ENCODE measurements at regions not wholly inside any gene's neighbourhood (a gene's known extent, or its start where the extent isn't known, plus 50 kb on each side); places are given as distances from the start of the nearest gene placed in this dataset.

DNA sequence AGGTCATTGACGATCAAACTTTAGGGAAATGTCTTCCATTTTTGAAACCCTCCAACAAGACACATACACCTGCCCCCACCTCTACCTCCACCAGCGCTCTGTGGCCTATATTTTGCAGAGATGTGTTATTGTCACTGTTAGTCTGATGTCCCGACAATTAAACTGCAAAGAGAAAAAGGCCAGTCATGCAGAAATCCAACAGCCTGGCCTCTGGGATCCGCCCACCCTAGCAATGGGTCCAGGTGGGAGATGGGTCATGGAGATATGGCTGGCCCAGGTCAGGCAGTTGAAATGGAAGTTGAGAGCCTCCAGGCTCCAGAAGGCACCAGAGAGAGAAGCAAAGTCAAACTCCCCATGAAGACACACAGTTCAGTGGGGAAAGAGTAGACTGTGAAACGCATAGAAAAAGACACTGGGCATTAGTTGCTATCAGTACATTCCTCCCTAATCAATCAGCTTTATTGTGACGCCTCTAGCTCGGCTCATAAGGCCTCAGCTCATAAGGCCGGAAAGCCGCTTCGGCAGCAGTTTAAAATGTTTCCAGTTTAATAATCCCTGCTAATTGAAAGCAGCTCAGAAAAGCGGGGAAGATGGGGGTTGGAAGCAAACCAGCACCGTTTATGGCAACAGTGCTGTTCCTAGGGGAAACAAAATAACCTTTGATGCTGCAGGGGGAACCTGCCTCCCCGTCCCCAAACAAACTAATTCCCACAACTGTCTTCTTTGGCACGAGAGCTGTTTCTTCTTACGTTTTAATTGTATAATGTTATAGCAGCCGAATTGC is 239.7 kb upstream of the ZNF507 start:
- no peak for DNase-seq (ENCODE audit: low read depth)

DNA sequence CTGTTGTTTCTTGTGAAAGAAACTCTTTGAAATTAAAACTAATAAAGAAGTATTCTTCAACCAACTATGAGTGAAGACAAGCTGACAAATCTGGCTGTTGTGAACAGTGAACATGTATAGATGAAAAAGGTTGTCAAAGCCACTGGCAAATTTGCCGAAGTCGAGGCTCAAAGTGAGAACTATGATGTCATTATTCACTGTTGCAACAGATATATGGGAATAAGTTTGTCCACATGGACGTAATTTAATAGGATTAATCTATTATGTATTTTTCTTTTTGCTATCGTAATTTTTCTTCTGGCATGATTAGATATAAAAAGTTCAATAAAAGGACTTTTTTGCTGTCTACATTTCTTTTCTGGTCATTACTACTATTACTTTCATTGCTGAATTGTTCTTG is 223.2 kb upstream of the ZNF507 start:
- DNase-seq (ENCODE audit: low read depth), result no peak

DNA sequence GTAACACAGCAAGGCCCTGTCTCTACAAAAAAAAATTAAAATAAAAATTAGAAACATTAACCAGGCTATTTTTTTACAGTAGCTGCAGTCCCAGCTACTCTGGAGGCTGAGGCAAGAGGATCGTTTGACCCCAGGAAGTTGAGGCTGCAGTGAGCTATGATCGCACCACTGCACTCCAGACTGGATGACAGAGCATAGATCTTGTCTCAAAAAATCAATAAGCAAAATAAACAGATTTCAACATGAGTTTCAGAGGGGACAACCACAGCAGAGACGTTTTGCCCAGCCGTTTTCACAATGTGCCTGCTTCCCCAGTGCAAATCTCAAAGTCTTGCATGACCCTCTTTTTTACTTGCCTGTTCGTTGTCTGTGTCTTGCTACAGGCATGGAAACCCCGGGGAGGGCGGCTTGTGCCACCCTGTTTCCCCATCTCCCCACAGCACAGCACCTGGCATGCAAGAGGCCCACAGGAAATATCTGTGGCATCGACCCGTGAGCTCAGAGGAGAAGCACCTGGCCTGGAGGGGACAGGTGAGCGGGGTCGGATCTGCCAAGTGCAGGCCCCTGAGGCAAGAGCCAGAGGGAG is 222.0 kb upstream of the ZNF507 start:
- no peak for DNase-seq (ENCODE audit: low read depth)

DNA sequence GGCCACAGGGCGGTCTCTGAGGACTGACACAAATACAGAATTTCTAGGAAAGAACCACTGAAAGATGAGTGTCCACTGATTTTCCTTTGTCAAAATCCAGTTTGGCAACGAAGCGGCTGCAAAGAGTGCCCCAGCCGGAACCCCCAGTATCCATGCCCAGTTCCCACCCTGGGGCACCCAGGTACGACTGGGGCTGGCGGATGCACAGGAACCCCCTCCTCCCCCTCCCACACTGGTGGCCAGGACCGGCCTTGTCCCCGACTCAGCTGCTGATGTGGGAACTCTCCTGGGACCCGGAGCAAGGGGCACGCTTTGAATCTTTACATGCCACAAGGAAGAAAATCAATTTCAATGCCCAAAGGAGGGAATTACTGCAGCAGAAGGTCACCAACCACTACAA is 220.8 kb upstream of the ZNF507 start:
- DNase-seq (ENCODE audit: low read depth), result no peak

DNA sequence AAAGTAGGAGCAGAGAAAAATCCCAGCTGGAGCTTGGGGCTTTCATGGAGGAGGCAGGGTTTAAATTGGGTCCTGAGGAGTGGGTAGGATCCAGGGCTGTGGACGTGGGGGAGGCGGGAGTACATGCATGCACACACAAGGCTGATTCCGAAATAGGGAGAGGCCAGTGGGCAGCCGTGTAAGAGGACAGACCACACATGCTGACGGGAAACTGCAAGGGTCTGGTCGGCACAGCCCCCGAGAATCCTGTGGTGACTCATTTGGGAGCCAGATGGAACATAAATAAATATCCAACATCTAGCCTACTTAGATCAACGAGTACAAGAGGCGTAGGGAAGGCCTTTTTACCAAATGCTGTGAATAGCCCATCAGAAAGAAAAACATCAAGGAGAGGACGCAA is 216.3 kb upstream of the ZNF507 start:
- DNase-seq (ENCODE audit: low read depth), result no peak

DNA sequence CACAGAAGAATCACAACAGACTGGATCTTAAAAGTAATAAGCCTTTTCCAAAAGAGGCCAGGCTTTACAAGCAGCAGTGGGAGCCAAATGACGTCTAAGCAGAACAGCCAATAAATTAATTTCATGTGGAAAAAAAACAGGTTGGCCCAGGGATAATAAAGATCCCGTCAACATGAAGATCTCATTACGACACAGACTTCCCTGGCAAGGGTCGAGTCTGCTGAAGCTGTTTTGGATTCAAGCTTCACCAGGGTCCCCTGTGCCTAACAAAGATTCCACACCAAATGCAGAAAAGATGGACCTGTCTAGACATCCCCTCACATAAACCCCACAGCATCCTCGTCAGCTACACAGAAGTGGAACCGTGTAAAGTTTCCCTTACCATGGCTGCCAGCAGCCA is 215.1 kb upstream of the ZNF507 start:
- DNase-seq (ENCODE audit: low read depth), result no peak

DNA sequence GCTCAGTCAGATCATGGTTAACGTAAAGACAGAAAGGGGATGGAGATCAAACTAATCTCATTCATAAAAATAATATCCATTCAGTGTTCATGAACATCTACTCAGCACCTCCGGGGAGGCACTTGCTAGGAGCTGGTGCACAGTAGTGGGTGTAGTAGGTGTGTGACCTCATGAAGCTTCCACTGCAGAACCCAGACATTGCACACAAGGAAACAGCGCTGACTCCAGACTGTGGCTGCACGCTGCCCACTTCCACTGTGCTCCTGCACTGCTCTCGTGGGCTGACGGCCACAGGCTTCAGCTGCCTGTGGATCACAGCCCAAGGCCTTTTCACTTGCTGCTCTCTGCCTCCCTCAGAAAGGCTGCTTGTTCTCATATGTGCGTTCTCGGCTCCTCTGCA is 214.4 kb upstream of the ZNF507 start:
- no peak for DNase-seq (ENCODE audit: low read depth)

DNA sequence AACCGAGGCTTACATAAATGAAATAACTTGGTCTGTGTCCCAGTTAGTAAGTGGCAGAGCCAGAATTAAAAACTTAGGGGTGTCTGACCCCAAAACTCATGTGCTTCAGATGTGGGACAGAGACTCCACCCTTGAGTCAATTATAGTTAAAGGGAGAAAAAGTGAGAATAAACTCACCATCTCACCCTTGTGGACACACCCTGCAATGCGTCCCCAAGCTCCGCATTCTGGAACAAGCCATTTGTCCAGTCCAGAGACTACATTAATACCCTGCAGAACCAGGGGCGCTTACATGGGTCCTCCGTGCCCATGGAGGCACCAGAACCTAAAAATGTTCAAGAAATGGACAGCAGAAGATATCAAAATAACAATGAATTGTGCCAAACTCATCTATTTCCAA is 207.0 kb upstream of the ZNF507 start:
- DNase-seq (ENCODE audit: low read depth), result no peak

DNA sequence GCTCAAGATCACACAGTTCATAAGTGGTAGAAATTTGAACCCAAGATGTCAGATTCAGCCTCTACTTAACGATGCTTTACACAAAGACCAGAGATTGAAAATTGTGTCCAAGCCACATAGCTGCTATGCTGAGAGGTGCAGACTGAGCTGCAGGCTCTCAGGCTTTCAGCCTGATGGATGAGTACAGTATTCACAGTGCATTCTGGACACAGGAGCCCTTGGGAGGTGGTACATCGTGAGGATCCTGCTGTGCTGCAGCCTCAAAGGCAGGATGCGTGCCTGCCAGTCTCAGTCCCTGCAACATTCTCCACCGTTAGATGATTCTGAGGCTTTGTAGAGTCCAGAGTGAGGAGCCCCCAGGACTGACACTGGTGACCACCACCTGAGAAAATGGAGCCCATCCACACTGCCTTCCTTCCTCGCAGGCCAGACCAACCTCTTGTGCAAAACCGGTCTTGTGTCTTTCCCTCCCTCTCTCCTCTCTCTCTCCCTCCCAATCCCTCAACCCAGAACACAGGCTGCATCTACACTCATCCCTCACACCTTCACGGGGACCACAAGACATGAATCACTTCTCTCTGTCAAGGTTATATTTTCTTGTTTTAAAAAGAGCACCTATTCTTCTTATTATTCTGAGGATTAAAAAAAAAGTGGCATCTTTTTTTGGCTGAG is 203.4 kb upstream of the ZNF507 start:
- no peak for DNase-seq (ENCODE audit: low read depth)

DNA sequence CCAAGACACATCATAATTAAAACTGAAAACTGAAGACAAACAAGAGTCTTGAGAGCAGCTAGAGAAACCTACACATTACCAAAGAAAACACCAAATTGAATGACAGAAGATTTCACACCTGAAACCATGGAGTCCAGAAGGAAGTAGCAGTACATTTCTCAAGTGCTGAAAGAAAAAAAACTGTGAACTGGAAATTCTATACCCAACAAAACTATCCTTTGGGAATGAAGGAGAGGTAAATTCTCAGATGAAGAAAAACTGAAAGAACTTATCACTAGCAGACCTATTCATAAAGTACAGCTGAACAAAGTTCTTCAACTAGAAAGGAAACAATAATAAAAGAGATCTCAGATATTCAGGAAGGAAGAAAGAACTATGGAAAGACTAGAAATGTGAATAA is 198.7 kb upstream of the ZNF507 start:
- DNase-seq (ENCODE audit: low read depth), result no peak

DNA sequence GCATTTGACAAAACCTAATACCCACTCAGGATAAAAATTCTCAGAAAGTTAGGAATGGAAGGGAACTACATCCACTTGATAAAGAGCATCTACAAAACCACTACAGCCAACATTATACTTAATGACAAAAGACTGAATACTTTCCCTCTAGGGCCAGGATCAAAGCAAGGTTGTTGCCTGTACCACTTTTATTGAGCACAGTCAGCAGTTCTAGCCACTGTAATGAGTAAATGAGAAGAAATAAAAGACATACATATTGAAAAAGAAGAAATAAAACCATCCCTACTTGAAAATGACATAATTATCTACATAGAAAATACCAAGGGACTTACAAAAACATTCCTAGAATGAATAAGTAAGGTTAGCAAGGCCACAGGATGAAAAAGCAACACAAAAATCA is 194.8 kb upstream of the ZNF507 start:
- DNase-seq (ENCODE audit: low read depth), result no peak

DNA sequence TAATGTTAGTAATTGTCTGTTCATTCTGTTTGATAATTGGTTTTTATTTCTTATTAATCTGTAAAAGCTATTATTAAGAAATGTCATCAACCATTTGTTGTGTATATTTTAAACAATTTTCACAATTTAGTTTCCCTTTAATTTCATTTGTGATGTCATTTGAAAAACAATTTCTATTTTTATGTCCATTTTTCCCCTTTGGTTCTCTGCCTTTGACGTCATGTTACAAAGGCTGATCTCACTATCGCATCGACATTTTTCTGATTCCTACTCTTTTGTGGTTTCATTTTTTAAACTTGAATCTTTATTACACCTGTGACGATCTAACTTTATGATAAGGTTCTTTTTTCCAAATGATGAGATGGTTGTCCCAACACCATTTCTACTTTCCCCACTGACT is 191.0 kb upstream of the ZNF507 start:
- DNase-seq (ENCODE audit: low read depth), result no peak

DNA sequence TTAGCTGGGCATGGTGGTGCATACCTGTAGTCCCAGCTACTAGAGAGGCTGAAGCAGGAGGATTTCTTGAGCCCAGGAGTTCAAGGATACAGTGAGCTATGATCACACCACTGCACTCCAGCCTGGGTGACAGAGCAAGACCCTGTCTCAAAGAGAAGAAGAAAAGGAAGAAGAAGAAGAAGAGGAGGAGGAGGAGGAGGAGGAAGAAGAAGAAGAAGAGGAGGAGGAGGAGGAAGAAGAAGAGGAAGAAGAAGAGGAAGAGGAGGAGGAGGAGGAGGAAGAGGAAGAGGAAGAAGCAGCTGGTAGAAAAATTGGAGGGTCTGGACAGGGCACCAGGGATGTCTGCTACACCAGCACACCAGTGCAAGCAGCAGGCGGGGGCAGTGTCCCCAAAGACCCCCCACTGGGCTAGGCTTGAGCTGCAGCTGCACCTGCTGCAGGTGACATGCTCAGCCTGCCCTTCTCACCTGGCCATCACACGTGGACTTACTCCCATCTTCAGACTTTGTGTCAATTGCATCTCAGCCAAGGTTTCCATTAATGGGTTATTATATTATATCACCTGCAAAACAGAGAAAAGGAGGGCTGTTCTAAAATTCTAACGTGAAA is 180.9 kb upstream of the ZNF507 start:
- no peak for DNase-seq (ENCODE audit: low read depth)

DNA sequence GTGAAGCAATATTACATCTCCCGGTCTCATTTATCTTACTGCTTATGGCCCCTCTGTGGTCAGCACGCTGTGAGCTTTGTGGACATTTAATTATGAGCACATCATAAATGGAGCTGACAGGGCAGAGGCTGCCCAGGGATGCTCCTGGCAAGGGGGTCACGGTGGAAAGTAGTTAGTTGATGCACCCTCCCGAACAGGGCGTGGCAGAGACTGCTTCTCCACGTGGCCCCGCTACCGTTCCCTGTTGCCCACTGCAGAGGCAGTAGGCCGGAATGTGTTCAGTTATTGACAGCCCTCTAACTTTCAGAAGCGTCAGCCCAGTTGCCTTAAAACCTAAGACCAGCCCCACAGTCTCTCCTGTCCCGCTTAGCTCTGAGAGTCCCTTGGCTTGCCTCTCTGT is 180.3 kb upstream of the ZNF507 start:
- no peak for DNase-seq (ENCODE audit: low read depth)

DNA sequence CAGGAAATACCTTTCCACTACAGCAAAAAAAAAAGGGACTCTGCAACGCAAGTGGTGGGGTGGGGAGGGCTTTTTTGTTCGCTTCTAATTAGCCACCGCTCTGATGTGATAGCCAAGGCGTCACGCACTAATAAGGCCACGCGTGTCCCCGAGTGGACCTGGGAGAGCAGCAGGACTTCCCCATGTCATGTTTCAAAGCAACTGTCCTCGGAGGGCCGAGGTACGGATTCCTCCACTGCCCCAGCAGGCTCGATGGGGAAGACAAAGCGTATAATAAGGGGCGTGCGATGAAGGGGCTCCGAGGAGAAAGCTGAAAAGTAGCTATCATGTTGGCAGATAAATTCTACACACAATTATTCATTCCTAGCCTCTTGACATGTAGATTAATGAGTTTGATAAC is 179.7 kb upstream of the ZNF507 start:
- DNase-seq (ENCODE audit: low read depth), result no peak

DNA sequence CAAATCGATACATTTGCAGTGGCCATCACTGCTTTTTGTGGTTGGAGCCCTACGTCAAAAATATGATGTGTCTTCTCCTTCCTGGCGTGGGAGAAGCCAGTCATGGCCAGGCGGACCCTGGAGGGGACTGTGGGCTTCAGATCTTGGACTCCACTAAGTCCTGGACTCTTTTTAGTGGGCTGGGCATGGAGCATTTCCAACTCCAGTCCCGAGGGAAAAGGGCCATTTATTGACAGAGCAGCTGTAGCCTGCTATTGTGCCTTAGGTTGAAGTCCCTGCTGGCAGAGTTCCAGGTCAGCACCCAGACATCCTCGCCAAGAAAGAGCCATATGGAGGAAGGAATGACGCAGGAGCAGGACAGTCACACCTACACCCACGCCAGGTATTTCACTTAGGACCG is 179.2 kb upstream of the ZNF507 start:
- no peak for DNase-seq (ENCODE audit: low read depth)

DNA sequence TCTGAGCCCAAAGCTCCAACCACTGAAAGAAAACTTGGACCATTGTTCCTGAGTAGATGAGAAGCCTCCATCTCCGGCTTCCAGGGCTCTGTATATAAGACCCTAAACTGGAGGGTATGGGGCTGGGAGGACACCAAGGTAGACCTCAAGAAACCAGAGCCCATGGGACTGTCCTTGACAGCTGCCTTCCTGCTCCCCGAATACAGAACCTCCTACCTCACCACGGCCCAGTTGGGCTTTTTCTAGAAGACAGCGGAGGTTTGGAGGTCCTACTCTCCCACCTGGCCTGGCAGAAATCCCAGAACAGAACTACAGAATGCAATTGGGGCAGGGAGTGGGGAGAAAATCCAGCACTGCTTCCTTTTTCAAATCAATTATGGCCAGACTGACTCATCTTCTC is 177.3 kb upstream of the ZNF507 start:
- DNase-seq (ENCODE audit: low read depth), result no peak

DNA sequence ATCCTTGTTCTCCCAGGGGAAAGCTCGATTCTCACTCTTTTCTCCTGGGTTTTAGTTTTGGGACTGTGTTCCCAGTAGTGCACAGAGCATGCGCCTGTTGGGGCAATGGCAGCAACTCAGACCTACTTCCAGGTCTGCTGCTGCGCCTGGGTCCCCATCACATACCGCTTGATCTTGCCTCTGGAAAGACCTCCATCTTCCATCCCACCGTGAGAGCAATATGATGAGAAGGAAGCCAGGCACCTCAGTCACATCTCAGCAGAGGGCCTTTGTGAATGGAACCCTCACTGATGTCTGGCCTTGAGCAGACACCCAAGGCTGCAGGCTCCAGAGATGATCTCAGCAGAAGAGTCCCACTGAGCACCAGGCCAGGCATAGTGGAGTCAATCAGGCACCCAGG is 176.8 kb upstream of the ZNF507 start:
- no peak for DNase-seq (ENCODE audit: low read depth)

DNA sequence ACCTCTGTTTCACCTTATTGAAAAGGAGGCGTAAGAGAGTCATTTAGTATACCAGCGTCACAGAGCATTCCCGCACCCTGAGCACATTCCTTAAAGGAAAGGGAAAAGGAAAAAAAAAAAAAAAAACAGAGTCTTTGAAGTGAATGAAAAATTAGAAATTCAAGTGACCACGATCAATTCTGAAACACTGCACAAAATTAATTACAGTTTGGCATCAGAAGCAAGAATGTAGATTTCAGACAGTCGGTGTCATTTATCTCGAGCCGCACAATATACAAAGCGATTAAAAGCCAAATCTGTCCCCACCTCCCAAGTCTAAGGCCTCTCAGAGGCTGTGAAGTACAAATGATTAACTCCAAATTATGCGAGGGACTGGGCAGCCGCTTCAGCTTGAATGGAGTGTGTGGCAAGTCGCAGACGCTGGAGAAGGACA is 173.7 kb upstream of the ZNF507 start:
- no peak for DNase-seq (ENCODE audit: low read depth)

DNA sequence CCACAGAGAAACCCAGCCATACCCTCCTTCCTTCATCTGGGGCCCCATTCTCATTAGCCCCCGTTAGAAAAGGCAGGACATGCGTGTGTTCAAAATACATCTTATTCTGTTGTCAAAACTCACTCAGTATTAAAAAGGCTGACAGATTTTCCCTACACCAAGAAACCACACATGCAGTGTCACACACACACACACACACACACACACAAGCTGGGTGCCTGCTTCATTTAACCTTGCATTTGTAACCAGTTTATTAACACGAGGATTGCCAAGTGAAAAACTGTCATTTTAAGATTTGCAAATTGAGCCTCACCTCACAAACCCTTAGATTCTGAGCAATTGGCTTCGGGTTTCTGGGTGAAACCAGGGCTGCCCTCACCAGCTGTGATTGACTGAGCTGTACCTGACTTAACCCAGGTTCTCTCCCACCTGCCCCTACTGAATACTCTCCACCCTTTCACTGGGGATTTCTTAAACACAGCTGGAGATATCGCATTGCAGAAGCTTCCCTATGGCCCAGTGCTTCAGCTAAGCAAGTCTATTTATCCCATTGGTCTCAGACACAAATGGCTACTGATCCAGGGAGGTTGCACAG is 172.7 kb upstream of the ZNF507 start:
- no peak for DNase-seq (ENCODE audit: low read depth)

DNA sequence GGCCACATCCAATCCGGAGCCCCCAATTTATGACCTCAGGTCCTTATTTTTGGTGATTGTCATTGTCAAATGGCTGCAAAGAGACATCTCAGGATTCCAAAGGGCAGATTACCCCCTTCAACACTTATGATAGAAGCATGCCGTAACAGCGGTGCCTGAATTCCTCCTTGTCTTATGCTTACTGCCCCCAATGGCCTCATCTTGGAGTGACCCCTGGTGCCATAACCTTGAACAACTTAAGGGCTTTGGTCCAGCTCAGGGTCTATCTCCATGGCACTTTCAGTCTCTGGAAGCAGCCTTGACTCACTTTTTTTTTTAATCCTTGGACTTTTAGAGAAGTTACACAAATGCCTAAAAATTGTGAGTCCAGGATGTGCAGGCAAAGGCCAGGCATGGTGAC is 171.6 kb upstream of the ZNF507 start:
- DNase-seq (ENCODE audit: low read depth), result no peak

DNA sequence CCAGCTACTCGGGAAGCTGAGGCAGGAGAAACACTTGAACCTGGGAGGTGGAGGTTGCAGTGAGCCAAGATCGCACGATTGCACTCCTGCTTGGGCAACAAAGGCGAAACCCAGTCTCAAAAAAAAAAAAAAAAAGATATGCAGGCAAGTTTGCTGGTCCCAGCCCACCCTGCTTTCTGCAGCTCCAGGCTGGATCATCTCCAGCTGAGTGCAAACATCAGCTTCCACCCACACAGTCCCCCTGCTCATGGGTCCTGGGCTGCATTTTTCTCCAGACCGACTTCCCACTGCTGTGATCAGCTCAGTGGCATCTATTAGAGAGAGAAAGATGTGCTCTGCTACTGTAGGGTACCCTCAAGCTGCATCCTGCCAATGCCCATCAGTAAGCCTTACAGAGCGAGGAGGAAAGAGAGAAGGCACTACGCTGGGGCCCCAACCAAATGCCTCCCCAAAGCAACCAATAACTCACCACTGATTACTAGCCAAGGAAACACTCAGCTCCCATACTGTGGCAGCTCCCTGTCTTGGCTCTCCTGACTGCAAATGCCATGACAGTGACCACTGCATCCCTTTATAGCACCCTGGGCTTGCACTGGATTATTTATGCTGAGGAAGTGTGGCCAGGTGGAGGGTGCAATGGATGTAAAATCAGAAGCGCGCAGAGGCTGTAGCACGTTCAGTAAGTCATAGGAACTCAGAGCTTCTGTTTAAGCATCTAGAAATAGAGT is 170.9 kb upstream of the ZNF507 start:
- no peak for DNase-seq (ENCODE audit: low read depth)
